Stimulated activated CD8-positive, alpha-beta memory T cell treated with anti-CD3 and anti-CD28 coated beads, Interleukin-7, amount 100 ng/mL, for 4 hours (primary cell): ENCODE measurements at regions not wholly inside any gene's neighbourhood (a gene's known extent, or its start where the extent isn't known, plus 50 kb on each side); places are given as distances from the start of the nearest gene placed in this dataset.
"Not testable (repeated sequence)": the region's sequence is repeated elsewhere in the genome, so short reads cannot be mapped to it uniquely, and the experiment has no call there.

ENCODE experiments used
- DNase-seq, 2 donors: peaks; one replicate each; pipeline ENCODE4 v3.0.0-alpha.2; 2020; ENCODE audit warnings: low read depth in 2 of 2

DNA sequence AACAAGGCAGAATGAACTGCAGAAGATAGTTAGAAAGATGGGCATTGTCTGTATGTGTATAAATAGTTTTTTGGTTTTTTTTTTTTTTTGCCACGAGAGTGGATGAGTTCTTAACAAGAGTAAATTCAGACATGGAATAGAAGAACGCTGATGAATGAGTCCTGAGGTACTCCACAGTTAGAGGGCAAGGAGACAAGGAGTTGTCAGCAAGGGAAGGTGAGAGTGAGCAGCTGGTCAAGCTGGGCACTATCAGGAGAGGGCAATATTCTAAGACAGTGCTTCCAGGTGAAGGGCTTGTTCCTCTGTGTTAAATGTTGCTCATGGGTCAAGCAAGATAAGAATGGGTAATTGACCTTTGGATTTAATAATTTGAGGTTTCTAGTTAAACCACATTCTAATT is 138.6 kb upstream of the FAM78B start:
- DNase-seq = no peak

DNA sequence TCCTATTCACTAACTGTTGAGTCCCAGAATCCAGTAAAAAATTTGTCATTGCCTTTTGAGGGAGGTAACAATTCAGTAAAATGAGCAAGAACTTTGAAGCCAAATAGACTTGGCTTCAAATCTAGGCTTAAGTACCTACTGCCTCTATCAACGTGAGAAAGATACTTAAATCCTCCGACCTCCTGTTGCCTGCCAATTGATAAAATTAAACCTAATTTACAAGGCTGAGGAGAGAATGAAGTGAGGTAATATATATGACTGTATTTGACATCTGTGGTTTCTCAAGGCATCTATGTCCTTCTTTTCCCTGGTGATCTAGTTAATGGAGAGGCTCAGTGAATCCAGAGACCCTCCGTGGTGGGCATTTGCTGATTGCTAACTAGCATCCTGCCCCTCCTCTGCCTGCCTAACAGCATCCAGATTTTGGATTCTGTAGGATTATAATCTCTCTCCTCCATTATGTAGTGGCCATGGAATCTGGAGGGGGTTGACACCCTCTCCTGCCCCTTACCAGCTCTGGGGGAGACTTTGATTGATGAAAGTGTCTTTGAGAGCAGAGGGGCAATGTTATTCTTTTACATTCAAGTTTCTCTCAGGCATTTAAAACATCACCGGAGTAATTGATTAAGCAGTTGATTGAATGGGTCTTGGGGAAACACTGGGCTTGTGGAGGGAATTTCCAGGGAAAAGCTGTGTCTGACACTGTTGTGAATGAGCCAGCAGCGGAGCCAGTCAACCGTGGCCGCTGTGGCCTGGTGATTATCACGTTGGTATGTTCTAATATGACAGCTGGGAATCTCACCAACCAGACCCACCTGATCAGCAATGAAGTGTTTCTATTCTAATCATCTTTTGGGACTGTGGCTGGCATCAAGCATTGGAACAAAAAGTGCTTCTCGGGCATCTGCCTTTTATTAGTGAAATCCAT is 140.7 kb upstream of the FAM78B start:
- DNase-seq = no peak

DNA sequence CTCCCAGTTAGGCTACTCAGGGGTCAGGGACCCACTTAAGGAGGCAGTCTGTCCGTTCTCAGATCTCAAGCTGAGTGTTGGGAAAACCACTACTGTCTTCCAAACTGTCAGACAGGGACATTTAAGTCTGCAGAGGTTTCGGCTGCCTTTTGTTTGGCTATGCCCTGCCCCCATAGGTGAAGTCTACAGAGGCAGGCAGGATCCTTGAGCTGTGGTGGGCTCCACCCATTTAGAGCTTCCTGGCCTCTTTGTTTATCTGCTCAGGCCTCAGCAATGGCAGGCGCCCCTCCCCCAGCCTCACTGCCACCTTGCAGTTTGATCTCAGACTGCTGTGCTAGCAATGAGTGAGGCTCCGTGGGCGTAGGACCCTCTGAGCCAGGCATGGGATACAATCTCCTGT is 149.5 kb upstream of the FAM78B start:
- not testable (repeated sequence) for DNase-seq

DNA sequence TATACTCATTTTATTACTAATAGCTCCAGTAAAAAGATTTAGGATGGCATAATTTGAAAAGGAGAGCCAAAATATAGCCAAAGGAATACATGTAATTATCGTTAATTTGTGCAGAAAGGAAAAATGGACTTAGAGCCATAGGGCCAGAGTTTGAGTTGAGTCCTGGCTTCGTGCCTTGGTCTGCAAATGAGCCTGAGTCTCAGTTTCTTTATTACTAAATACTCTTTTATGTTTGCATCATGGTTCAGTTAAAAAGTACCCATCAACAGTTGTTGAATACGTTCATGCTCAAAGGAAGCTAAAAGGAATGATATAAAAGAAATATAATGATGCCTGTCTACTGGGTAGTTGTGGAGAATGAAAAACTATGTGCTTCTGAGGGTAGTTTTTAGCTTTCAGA is 155.7 kb upstream of the FAM78B start:
- no peak for DNase-seq

DNA sequence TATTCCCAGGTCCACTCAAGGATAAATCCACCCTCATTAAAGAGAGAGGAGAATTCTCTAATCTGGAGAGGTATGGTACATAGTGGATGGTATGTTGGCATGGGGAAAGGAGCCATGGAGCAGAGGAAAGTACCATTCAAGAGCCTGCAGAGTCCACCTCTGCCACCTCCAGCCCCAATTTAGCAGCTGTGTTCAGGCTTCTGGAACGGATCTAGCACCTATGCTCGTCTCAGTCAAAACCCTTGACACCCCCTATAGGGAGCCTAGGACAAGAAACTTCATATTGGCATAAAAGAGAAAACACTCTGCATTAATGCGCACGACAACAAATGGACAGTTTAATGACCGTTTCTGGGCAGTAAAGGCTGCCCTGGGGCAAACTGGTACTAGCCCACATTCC is 161.1 kb upstream of the FAM78B start:
- DNase-seq = no peak

DNA sequence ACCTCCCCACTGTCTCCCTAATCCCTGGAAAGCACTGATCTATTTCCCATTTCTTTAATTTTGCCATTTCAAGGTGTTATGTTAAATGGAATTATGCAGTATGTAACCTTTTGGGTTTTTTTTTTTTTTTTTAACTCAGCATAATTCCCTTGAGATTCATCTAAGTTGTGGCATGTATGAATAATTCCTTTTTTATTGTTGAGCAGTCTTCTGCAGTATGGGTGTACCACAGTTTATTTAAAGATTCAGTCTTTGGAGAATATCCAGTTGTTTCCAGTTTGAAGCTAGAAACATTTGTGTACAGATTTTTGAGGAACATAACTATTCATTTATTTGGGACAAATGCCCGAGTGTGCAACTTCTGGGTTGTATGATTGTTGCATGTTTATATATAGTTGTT is 162.2 kb upstream of the FAM78B start:
- no peak for DNase-seq

DNA sequence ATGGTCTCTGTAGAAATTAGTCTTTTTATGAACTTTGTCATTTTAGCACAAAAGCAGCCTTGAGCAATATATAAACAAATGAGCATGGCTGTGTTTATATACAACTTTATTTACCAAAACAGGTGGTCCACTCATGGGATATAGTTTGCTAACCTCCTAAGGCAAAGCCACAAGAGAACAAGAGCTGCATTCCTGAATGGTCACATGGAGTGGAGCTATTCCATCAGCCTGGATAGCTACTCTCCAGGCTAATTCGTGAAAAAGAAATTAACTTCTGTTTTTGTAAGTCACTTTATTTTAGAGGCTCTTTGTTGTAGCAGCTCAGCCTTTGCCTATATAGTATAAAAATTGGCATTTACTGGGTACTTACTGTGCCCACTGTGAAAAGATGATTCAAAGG is 163.3 kb upstream of the FAM78B start:
- DNase-seq = no peak

DNA sequence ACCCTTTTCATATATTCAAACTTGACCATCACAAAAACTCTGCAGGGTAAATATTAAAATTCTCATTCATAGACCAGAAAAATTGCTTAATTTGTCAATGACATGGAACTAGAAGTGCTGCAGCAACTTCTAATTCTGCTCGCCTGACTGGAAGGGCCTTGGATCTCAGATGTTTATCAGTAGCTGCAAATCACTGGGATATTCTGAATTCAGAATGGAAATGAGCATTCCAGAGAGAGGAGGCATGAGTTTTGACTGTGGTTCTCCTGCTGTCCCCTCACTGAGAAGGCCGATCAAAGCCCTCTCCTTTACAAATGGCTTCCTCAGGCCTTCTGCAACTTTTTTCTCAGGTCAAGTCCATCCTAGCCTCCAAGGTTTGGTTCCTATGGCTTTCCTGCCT is 171.3 kb upstream of the FAM78B start:
- no peak for DNase-seq

DNA sequence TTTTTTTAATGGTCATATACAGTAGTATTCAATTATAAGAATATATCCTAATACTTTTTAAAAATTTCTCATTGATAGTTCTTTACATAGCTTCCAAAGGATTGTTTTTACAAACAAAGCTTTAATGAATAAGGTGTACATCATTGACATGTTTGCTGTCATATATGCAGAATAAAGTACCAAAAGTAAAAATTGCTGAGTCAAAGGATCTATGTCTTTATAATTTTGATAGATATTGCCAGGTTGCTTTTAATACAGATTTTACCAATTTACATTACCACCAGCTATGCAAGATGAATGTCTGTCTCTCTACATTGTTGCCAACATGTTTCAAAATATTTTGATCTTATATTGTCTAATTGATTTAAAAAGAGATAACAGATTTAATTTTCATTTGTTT is 173.9 kb upstream of the FAM78B start:
- no peak for DNase-seq

DNA sequence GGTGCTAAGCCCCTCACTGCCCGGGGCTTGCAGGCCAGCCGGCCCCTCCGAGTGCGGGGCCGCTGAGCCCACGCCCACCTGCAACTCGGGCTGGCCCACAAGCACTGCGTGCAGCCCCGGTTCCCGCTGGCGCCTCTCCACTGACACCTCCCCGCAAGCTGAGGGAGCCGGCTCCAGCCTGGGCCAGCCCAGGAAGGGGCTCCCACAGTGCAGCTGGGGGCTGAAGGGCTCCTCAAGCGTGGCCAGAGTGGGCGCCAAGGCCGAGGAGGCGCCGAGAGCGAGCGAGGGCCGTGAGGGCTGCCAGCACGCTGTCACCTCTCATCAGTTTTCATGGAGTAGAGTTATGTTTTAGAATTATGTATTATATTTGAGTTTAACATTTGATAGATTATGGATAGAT is 176.5 kb upstream of the FAM78B start:
- DNase-seq = no peak

DNA sequence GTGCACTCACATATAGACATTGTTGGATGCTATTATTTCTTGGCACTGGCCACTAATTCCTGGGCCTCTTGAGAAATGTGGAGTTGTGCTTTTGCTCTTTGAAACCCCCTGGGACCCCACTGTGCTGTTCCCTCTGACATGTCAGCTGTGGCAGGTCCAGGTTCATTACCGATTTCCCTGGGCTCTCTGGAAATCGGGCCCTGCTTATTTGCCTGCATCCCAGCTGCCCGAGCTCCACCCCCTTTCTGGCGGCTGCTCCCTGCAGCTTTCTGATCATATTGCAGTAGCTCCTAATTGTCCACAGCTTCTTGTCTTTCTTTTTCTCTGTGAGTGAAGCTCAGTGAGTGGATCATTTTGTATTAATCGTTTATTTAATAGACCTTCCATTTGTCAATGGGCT is 183.7 kb upstream of the FAM78B start:
- no peak for DNase-seq

DNA sequence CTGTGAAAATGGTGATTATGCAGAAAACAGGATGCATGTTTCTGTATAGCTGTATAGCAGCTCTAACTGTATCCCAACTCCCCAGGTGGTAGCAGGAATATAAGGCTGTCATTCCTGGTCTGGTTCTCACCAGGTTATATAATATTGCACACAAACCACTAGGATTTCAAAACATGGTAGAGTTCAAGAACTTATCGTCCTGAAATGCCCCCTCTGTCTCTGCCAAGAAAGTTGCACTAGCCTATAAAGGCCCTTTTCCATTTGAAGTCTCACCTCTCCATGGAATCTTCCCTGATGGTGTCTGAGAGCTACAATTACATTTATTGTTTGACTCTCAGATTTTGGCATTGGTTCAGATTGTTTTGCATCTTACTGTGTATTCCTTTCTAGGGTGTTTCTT is 184.9 kb upstream of the FAM78B start:
- no peak for DNase-seq

DNA sequence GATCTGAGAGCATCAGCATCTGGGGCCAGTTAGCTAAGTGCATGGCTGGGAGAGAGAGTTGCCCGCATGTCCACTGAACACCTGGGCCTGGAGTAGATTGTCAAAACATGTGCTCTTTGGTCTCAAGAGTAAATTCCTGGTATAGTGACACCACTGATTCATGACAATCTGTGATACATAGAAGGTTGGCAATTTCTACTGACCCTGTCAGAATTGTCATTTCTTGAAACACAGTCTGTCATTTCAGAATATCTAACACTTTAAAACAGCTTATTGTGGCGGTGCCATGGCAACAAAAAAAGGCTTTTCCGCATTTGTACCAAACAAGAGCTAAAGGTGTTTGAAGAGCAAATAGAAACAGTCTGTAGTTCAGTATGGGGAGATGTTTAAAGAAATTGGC is 186.4 kb upstream of the FAM78B start:
- DNase-seq = no peak

DNA sequence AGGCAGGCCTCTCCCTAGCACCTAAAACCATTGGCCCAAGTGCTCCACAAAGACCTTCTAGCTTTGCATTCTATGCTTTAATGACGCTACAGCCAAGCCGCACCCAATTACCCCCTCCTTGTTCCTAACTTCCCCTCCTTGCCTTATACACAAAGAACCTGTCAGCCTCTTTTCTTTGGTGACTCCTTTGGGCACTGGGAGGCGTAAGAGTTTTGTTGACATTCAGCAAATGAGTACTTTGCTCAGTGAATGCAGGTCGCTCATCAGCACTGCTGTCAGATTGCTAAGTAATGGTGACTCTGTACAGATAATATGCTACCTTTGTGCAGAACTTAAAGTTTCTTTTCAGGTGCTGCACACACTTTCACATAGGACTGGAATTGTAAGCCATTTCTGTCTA is 187.6 kb upstream of the FAM78B start:
- no peak for DNase-seq

DNA sequence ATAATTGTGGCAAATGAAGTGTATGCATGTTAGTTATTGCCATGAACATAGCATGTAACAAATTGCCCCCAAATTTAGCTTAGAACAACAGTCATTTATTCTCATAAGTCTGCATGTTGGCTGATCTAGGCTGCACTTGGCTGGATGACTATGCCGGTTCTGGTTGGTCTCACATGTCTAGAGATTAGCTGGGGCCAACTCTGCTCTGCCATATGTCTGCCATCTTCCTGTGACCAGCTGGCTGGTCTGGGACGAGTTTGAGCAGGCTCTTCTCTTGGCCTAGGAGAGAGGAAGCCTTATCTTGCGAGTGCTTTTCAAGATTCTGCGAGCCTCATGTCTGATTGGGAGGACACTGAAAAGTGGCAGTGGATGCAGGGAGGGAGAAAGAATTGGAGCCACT is 198.3 kb upstream of the FAM78B start:
- DNase-seq = no peak

DNA sequence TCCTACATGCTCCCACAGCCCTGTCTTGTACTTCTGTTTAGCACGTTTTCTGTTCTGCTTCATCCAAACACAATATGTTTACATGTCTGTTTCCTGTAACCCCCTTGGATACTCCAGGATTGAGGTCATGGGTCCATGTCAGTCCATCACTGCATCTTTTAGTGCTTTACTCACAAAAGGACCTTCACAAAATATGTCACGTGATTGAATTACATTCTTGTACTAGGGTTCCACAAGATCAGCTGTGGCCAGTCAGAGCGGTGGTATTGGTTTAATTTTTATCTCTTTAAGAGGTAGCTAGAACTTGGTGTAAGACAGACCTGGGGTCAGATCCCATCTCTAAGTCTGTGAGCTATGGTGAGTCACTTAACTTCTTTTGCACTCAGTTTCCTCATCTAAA is 201.2 kb upstream of the FAM78B start:
- no peak for DNase-seq

DNA sequence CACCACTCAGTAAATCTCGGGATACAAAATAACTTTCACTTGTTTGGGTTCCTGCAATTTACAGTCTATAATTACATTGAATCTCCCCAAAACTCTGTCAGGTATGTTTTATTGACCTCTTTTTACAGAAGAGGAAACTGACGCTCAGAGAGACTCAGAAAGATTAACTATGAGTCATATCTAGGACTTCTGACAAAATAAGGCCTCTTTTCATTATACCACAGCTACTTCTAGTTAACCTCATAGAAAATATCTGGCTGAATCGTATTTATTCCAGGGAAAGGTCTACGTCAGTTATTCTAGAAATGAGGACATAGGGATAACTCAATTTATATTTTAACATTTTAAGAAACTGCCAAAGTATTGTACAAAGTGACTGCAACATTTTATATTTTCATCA is 211.1 kb upstream of the FAM78B start:
- no peak for DNase-seq

DNA sequence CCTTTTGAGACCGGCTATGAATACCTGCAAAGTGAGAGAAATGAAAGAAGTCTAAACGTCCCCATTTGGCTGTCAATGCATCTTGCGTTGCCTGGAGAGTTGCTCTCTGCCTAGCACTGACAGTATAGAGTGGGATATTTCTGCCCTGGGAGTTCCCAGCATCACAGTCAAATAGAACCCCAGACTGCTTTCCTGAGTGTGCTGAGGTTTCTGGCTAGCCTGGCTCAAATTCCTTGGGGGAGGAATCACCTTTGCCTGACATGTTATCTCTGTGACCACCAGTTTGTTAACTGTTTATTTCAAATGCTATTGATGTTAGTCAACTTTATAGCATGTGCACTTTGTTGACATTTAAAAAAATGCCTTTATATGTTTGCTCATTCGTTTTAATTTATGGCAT is 212.0 kb upstream of the FAM78B start:
- no peak for DNase-seq

DNA sequence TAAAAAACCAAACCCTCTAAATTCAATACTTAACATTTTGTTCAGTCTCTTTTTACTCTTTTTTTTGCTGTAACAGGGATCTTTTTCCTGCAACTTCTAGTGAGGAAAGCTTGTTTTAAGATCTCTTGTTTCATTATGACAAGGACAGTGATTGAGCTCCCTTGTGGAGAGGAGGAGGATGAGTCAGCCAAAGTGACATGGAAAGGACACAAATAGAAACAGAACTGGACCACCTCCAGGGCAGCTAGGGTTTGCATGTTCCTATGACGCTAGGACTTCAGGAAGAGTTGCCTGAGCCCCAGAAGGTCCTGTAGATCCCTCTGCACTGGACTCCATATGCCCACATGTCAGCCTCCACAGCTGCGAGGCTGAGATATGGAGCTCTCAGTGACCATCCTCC is 212.6 kb upstream of the FAM78B start:
- DNase-seq = no peak

DNA sequence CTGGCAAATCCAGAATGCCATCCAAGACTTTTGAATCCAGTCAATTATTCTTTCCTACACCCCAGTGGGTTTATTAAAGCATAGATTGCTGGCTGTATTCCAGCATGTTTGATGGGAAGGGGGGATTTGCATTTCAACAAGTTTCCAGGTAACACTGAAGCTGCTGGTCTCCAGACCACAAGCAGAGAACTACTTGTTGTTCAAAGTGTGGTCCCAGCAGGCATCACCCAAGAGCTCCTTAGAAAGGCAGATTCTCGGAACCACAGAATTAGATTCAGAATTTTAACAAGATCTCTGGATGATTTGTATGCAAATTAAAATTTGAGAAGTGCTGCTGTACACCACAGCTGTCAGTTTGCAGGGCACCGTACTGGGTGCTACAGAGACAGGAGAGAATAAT is 216.3 kb upstream of the FAM78B start:
- DNase-seq = no peak

DNA sequence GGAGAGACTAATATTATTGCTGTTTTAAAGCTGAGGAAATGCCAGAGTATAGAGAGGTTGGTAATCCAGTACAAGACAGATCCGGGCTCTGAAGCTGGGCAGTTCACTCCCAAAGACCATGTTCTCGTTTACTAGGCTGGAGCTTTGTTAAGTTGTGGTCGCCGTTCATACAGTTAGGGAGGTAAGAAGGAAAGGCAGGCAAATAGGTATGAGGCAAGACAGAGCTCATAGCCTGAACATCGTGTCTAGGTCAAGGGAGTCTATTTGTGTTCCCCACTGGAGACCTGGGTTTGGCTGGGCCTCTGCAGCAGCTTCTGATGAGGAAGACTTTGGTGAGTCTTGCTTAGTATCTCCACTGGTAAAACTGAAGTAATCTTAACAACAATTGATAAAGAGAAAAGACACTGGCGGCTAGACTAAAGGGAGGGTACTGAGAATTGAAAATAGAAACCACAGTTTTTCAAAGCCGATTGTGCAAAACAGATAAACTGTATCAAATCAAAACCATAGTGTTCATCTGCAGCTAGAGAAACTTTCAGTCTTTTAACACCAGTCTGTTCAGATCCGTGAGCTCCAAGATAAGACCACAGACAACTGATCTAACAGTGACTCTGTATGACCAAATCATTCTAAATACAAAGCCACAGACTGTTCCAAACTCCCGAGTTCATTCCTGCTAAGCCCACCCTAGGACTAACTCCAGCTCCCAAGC is 217.0 kb upstream of the FAM78B start:
- DNase-seq = no peak

DNA sequence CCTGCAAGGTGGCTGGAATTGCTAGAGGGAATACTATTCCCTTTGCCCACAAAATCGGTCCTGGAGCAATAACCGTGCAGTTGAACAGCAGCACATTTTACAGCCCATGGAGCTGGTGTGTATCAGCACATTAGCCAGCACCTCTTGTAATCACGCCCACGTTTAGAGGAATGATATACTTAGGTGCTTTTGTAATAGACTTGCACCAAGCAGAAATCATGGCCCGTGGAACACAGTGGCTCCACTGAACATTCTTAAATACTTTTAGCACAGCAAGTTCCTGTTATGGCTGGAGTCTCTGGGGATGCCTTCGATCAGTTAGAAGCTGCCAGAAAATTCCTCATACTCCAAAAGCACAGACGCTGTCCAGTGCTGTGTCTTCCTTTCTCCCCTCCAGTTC is 218.1 kb upstream of the FAM78B start:
- no peak for DNase-seq

DNA sequence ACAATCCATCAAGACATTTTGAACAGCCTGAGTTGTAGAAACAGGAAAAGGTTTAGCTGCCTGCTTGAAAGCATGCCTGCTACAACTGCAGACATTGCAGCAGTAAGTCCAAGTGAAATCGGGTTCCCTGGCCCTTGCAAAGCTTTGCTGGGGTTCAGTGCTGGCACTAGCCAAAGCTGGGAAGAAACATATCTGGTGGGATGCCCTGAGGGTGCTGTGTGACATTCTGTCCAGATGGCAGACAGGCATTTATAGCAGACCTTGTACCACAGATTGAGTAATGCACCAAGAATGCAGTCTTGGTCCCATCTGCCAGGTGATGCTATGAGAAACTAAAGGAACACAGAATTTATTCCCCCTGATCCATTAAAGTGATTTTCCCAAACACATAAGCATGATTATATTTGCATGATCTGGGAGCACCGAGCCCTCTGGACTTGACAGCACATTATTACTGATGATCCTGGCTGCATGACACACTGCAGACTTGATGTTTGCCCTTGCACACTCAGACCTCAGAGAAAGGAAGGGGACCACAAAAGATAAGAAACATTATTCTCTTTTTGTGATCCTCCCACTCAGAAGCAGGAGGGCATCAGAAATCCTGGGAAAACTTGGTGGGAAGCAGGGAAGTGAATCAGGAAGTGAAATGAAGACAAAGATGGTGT is 223.7 kb upstream of the FAM78B start:
- no peak for DNase-seq
